GM18505 (cell line): ENCODE measurements at regions not wholly inside any gene's neighbourhood (a gene's known extent, or its start where the extent isn't known, plus 50 kb on each side); places are given as distances from the start of the nearest gene placed in this dataset.
"Not testable (repeated sequence)": the region's sequence is repeated elsewhere in the genome, so short reads cannot be mapped to it uniquely, and the experiment has no call there.

Source experiments
- ATAC-seq: cut with Tn5 transposase; IDR thresholded peaks from one replicate; pipeline ENCODE4 v1.9.1; 2021; ENCODE audit not compliant: unreplicated experiment
- POLR2A ChIP-seq: IDR thresholded peaks from 4 replicates; pipeline ENCODE4 v1.6.1; 2011; ENCODE audit warnings: borderline replicate concordance; ENCODE audit not compliant: insufficient read depth, insufficient read length; ENCODE audit errors: extremely low read depth

GRCh38 chr2:146985753-146986152 is 859.1 kb upstream of the ACVR2A start:
- no peak for TF ChIP-seq POLR2A
- no peak for ATAC-seq

GRCh38 chr2:146984014-146984413 is 860.8 kb upstream of the ACVR2A start:
- ATAC-seq = no peak

GRCh38 chr2:146982393-146982846 is 862.4 kb upstream of the ACVR2A start:
- no peak for ATAC-seq
- TF ChIP-seq POLR2A = no peak

More at GRCh38 chr2:146984014-146984413, 860.8 kb upstream of the ACVR2A start:
- no peak for TF ChIP-seq POLR2A

- no peak for TF ChIP-seq POLR2A
Observed at GRCh38 chr2:146981921-146982320, 862.9 kb upstream of the ACVR2A start.

GRCh38 chr2:146979746-146980145 is 865.1 kb upstream of the ACVR2A start:
- ATAC-seq = no peak
- no peak for TF ChIP-seq POLR2A

More at GRCh38 chr2:146981921-146982320, 862.9 kb upstream of the ACVR2A start:
- ATAC-seq = no peak

DNA sequence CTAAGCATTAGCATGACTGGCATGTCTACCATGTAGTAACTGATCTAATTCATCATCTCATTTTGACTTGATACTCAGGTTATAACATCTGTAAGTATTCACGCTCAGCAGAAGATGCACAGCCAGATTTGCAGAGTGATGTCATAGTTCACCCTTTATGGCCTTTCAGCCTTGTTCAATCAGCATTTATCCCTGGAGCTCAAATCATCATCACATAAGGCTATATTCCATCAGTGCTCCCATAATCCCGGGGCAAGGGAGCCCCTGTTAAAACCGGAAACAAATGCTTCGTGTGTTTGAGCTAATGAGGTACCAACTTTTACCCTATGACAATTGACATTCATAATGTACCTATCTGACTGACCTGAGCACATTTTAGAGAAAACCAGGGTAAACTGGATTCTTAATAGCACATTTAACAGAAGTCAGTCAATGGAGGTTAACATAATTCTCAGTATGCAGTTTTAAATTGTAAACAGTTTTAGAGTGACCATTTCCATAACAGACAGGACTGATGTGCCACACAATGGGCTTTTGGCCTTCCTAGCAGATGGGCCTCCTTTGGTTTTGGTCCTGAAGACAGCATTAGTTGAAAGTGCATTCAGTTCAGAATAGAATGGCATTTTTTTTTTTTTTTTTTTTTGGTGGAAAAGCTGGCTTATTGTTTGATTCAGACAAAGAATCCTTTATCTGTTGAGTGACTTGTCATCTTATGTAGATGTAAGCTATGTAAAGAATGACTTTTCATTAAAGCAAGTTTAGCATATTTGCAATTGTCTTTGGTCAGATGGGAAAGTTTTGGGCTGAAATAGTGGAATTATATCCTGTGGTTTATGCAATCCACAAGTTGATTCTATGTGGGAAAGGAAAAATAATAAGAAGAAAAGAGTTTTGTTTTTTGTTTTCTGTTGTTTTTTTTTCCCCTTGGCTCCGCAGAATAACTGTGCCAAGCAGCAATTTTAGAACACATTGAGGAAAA is 866.0 kb upstream of the ACVR2A start:
- no peak for ATAC-seq
- TF ChIP-seq POLR2A = no peak

- ATAC-seq = not testable (repeated sequence)
Observed at GRCh38 chr2:146970981-146971380, 873.8 kb upstream of the ACVR2A start.

DNA sequence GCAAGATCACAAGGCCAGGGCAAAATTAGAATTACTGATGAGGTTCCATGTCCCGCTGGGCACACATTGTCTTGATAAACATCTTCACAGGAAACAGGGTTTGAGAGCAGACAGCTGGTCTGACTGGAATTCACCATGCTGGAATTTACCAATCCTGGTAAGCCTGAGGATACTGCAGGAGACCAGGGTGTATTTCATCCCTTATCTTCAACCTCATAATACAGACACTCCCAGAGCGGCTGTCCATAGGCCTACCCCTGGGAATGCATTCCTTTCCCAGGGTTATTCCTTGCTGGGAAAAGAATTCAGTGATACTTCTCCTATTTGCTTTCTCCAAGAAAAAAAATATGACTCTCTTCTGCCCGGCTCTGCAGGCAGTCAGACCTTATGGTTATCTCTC is 875.1 kb upstream of the ACVR2A start:
- not testable (repeated sequence) for ATAC-seq

DNA sequence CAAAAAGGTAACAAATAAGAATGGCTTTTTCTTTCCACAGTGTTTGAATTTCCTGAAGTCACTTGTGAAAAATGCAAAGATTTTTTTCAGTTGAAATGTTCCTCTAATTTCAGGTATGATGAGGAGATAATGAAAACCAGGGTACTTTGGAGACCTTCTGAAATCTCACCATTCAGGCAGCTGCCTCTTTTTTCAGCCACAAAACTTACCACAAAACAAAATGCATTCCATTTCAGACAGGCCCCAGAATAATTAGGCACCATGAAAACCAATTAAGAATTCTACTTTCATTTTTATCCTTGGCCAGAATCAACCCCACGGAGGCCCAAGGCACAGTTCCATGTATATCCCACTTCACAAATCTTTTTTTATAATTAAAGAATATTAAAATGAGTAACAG is 880.3 kb upstream of the ACVR2A start:
- TF ChIP-seq POLR2A = no peak
- ATAC-seq = no peak

GRCh38 chr2:146954544-146954943 is 890.3 kb upstream of the ACVR2A start:
- no peak for TF ChIP-seq POLR2A
- ATAC-seq = no peak

DNA sequence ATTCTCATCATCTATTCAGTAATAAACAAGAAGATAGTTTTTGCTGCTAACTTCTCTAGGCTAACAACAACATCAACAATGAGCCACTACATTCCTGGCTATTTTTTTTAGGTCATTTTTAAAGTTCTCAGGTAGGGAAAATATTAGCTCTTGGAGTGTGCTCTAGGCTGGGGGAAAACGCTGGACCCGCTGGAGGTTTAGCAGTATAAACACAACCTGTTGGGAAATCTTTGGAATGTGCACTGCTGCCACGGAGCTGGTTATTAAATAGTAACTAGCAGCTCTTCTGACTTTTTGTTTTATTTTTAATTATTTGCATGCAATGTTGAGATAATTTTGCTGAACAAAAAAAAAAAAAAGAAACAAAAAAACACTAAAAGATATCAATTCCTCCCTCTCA is 892.1 kb upstream of the ACVR2A start:
- no peak for TF ChIP-seq POLR2A

GRCh38 chr2:146950911-146951310 is 893.9 kb upstream of the ACVR2A start:
- ATAC-seq = no peak

More for the DNA sequence above, 892.1 kb upstream of the ACVR2A start:
- no peak for ATAC-seq

GRCh38 chr2:146950361-146950760 is 894.5 kb upstream of the ACVR2A start:
- no peak for TF ChIP-seq POLR2A
- ATAC-seq = no peak

More at GRCh38 chr2:146950911-146951310, 893.9 kb upstream of the ACVR2A start:
- TF ChIP-seq POLR2A = no peak

- TF ChIP-seq POLR2A = no peak
- ATAC-seq = no peak
Observed at GRCh38 chr2:146949400-146949799, 895.4 kb upstream of the ACVR2A start.
